K562 (cell line): ENCODE measurements at regions not wholly inside any gene's neighbourhood (a gene's known extent, or its start where the extent isn't known, plus 50 kb on each side); places are given as distances from the start of the nearest gene placed in this dataset.

Experiments
- ATAC-seq: fragments of 200-7000 bp; cut with Tn5 transposase; 3 replicates; pipeline ENCODE4 v1.9.1; 2020; ENCODE audit warnings: moderate library complexity
- BruUV-seq: library from RNA; stranded (reverse); fragments of 400-500 nt; replicated peaks from 2 replicates; lab custom pipeline; 2021; lab: Mats Ljungman, UMichigan
- CTCF ChIA-PET: fragments of 300-600 bp; formaldehyde crosslinking; extraction: SDS; loops from one replicate; lab custom pipeline; 2021; ENCODE audit warnings: low intra/inter-chr PET ratio; lab: Yijun Ruan, JAX
- POLR2A ChIA-PET: fragments of 300-600, 350-650 bp; sonication (Branson Sonifier 250); formaldehyde crosslinking; extraction: SDS; loops from one replicate; lab custom pipeline; 2021; ENCODE audit warnings: antibody characterized with exemption, inconsistent platforms; lab: Yijun Ruan, JAX
- DNase-seq, 4 experiments: peaks; one replicate each; pipeline versions ENCODE4 v3.0.0 to v3.0.0-alpha.2; 2011 to 2018; ENCODE audit warnings: low spot score in 3 of 4, mixed read lengths in 3 of 4; ENCODE audit errors: extremely low read depth in 1 of 4
- FAIRE-seq: peaks from 2 replicates; lab custom pipeline; 2011; peaks lifted over from hg19 to GRCh38; lab: Jason Lieb, UNC
- H2AFZ ChIP-seq: 2 replicates; pipeline ENCODE4 v1.6.0; 2011; ENCODE audit warnings: low read depth, low read length, control low read depth, inconsistent platforms
- H3K27ac ChIP-seq: fragments of 200-600 bp; 3 replicates; pipeline ENCODE4 v1.8.0; 2011; ENCODE audit warnings: low read depth, mild to moderate bottlenecking, control low read depth, inconsistent platforms, low read length, moderate library complexity, mixed read lengths; ENCODE audit errors: extremely low read depth
- H3K27me3 ChIP-seq, 2 experiments: fragments of 300-600 bp in 1 of 2; 2 replicates in 1 of 2; 3 replicates in 1 of 2; pipeline versions ENCODE4 v1.6.0 to v1.8.0; 2011; ENCODE audit warnings: inconsistent platforms in 2 of 2, low read length in 2 of 2, mild to moderate bottlenecking in 1 of 2, mixed read lengths in 1 of 2, moderate library complexity in 1 of 2; ENCODE audit not compliant: control insufficient read depth in 2 of 2, insufficient read depth in 2 of 2
- H3K36me3 ChIP-seq: fragments of 300-600 bp; 3 replicates; pipeline ENCODE4 v1.8.0; 2011; ENCODE audit warnings: mild to moderate bottlenecking, low read length, inconsistent platforms; ENCODE audit not compliant: control insufficient read depth, insufficient read depth
- H3K4me1 ChIP-seq, 2 experiments: fragments of 200-600 bp in 1 of 2; replicated peaks in 1 of 2; 2 replicates in 1 of 2; 3 replicates in 1 of 2; pipeline versions ENCODE4 v1.5.1 to v1.8.0; 2011; ENCODE audit warnings: inconsistent platforms in 2 of 2, low read length in 2 of 2, mild to moderate bottlenecking in 1 of 2, mixed read lengths in 1 of 2, moderate library complexity in 1 of 2; ENCODE audit not compliant: control insufficient read depth in 2 of 2, insufficient read depth in 2 of 2
- H3K4me2 ChIP-seq: 2 replicates; pipeline ENCODE4 v1.6.1; 2011; ENCODE audit warnings: low read length, control low read depth, inconsistent platforms, mixed read lengths; ENCODE audit not compliant: insufficient read depth
- H3K4me3 ChIP-seq: fragments of 200-600 bp; sonication (generic), shearing (Covaris generic); 2 replicates; pipeline ENCODE4 v1.5.1; 2016; ENCODE audit warnings: control low read depth, inconsistent platforms
- H3K79me2 ChIP-seq: fragments of 200-600 bp; 3 replicates; pipeline ENCODE4 v1.8.0; 2011; ENCODE audit warnings: low read length, inconsistent platforms; ENCODE audit not compliant: control insufficient read depth, insufficient read depth
- H3K9ac ChIP-seq, 2 experiments: 2 replicates each; pipeline versions ENCODE4 v1.6.0 to v1.6.1; 2011; ENCODE audit warnings: low read depth in 2 of 2, low read length in 2 of 2, control low read depth in 1 of 2, inconsistent platforms in 1 of 2, mild to moderate bottlenecking in 1 of 2, mixed read lengths in 1 of 2; ENCODE audit not compliant: insufficient read depth in 1 of 2
- H3K9me1 ChIP-seq: one replicate; pipeline ENCODE4 v1.6.0; 2011; ENCODE audit warnings: inconsistent platforms, mild to moderate bottlenecking, low read length, moderate library complexity; ENCODE audit not compliant: control insufficient read depth, insufficient read depth
- H3K9me3 ChIP-seq: replicated peaks from 2 replicates; pipeline ENCODE4 v1.5.1; 2011; ENCODE audit warnings: low read depth, low read length, inconsistent platforms; ENCODE audit not compliant: control insufficient read depth, insufficient read depth
- H4K20me1 ChIP-seq: replicated peaks from 2 replicates; pipeline ENCODE4 v1.6.1; 2011; ENCODE audit warnings: low read length, inconsistent platforms, mixed read lengths; ENCODE audit not compliant: control insufficient read depth, insufficient read depth
- HDAC1 ChIP-seq, 2 experiments: fragments of 450-650 bp; IDR thresholded peaks; 2 replicates each; pipeline ENCODE4 v1.6.1; 2016 to 2017; ENCODE audit warnings: inconsistent platforms in 1 of 2, mild to moderate bottlenecking in 1 of 2, moderate library complexity in 1 of 2
- KDM1A ChIP-seq, 2 experiments: fragments of 450-650 bp; IDR thresholded peaks; 2 replicates each; pipeline ENCODE4 v1.6.1; 2016; ENCODE audit warnings: mild to moderate bottlenecking in 2 of 2
- MAFK ChIP-seq: IDR thresholded peaks from 2 replicates; pipeline ENCODE4 v1.6.1; 2011; ENCODE audit warnings: low read length, improper control_type of control experiment
- MED1 ChIP-seq: sonication (generic); formaldehyde crosslinking; IDR thresholded peaks from 2 replicates; pipeline ENCODE4 v1.8.1; 2023; ENCODE audit warnings: missing genetic modification reagents, borderline replicate concordance
- MYBL2 ChIP-seq, 2 experiments: fragments of 450-650 bp in 1 of 2; sonication (generic) in 1 of 2; formaldehyde crosslinking in 1 of 2; IDR thresholded peaks; 2 replicates each; pipeline versions ENCODE4 v1.6.1 to v1.8.1; 2017 to 2022; ENCODE audit warnings: borderline replicate concordance in 1 of 2, inconsistent platforms in 1 of 2, low read depth in 1 of 2, mild to moderate bottlenecking in 1 of 2, missing genetic modification reagents in 1 of 2, moderate library complexity in 1 of 2
- NR3C1 ChIP-seq: sonication (generic); formaldehyde crosslinking; IDR thresholded peaks from 2 replicates; pipeline ENCODE4 v1.8.1; 2022; ENCODE audit warnings: missing genetic modification reagents
- POLR2G ChIP-seq: fragments of 200-400 bp; formaldehyde crosslinking; IDR thresholded peaks from 2 replicates; pipeline ENCODE4 v1.6.1; 2017; ENCODE audit warnings: low read depth, mild to moderate bottlenecking, antibody characterized with exemption, low read length, moderate library complexity
- PYGO2 ChIP-seq: fragments of 450-650 bp; IDR thresholded peaks from 2 replicates; pipeline ENCODE4 v1.6.1; 2016; ENCODE audit warnings: mild to moderate bottlenecking, missing genetic modification characterization, moderate library complexity, missing compliant biosample characterization
- STAT5B ChIP-seq: fragments of 250-450 bp; sonication (Bioruptor Pico); IDR thresholded peaks from 2 replicates; pipeline ENCODE4 v1.8.0; 2021; ENCODE audit warnings: mild to moderate bottlenecking, inconsistent platforms
- ZHX1 ChIP-seq: fragments of 150-350 bp; conservative IDR thresholded peaks from 2 replicates; pipeline ENCODE4 v1.6.1; 2014; ENCODE audit warnings: low read length
- ZNF146 ChIP-seq: IDR thresholded peaks from one replicate; pipeline ENCODE4 v1.6.1; 2018; ENCODE audit warnings: missing compliant biosample characterization; ENCODE audit not compliant: unreplicated experiment
- ZNF354B ChIP-seq: fragments of 250-450 bp; sonication (Bioruptor Pico); IDR thresholded peaks from 2 replicates; pipeline ENCODE4 v1.4.0; 2020
- ZNF586 ChIP-seq: fragments of 450-650 bp; formaldehyde crosslinking; conservative IDR thresholded peaks from 2 replicates; pipeline ENCODE4 v1.4.0; 2020; ENCODE audit warnings: mild to moderate bottlenecking, moderate library complexity
- WGBS: fragments of 100-300 bp; shearing (Covaris generic); methylation state at CpG from one replicate; pipeline ENCODE4 v1.1.6; 2016; ENCODE audit warnings: low coverage, mixed read lengths; ENCODE audit not compliant: insufficient coverage; ENCODE audit errors: missing lambda C conversion rate; 5-methylcytosine and 5-hydroxymethylcytosine counted together
- in situ Hi-C: fragments of 300-500 bp; cut with MboI; formaldehyde crosslinking; loops from 4 replicates; pipeline ENCODE4 v1.15.0; 2018; ENCODE audit warnings: inconsistent platforms, mixed read lengths
- intact Hi-C: fragments of 100-400 bp; cut with micrococcal nuclease; formaldehyde crosslinking; loops from 2 replicates; pipeline ENCODE4 v1.14.2; 2022

GRCh38 chr1:55456971-55457370 is 241.8 kb upstream of the USP24 start:
- Histone ChIP-seq H3K27me3 (no peaks in the 10 kb centered on the region), H3K9ac (no peak overlapping the region), H3K36me3 (no peaks in the 10 kb centered on the region), H3K9me3 (no peaks in the 10 kb centered on the region), H3K4me2 (no peak overlapping the region), H4K20me1 (no peaks in the 10 kb centered on the region), H3K4me1 (no peaks in the 10 kb centered on the region; a peak in 1 of 5 replicates), H3K4me3 (no peak overlapping the region), H2AFZ (no peak overlapping the region), H3K27ac (no peak overlapping the region), H3K79me2 (no peaks in the 10 kb centered on the region), H3K9me1 (no peaks in the 10 kb centered on the region)
- ChIA-PET POLR2A (no interaction called here), CTCF (no interaction called here)
- no peak for DNase-seq
- BruUV-seq = no TSS peak
- FAIRE-seq = no peak
- in situ Hi-C loops = no loop called here
- TF ChIP-seq ZHX1 = no peak
- TF ChIP-seq ZNF586 (CRISPR knock-in tag) = no peak
- no peak for TF ChIP-seq KDM1A (IDR thresholded peaks at IDR 0.05)
- TF ChIP-seq ZNF354B (CRISPR knock-in tag) = no peak
- TF ChIP-seq NR3C1 (CRISPR knock-in tag) = no peak
- no peak for TF ChIP-seq PYGO2 (tag)
- TF ChIP-seq MED1 = no peak
- no peak for TF ChIP-seq MYBL2 (IDR thresholded peaks at IDR 0.05; ENCODE audit: low read depth)
- no peak for TF ChIP-seq MYBL2 (CRISPR knock-in tag; IDR thresholded peaks at IDR 0.05; ENCODE audit: borderline replicate concordance)
- no peak for TF ChIP-seq ZNF146 (CRISPR knock-in tag)
- no peak for TF ChIP-seq STAT5B (CRISPR knock-in tag)
- no peak for TF ChIP-seq POLR2G
- no peak for TF ChIP-seq MAFK
- TF ChIP-seq HDAC1 (IDR thresholded peaks at IDR 0.05) = no peak
- intact Hi-C loops = no loop called here
- no peak for ATAC-seq
- 20% methylated on average over 1 of the region's 1 CpG for WGBS
